Jurkat, Clone E6-1 (cell line): ENCODE measurements at regions not wholly inside any gene's neighbourhood (a gene's known extent, or its start where the extent isn't known, plus 50 kb on each side); places are given as distances from the start of the nearest gene placed in this dataset.

Source experiments
- DNase-seq: peaks from one replicate; pipeline ENCODE4 v3.0.0-alpha.2; 2011; ENCODE audit warnings: low read depth, low spot score
- H3K4me3 ChIP-seq: 2 replicates; pipeline ENCODE4 v1.5.1; 2011; ENCODE audit warnings: mild to moderate bottlenecking, low read length, control low read depth, moderate library complexity

GRCh38 chr11:42075180-42075579 is 615.7 kb upstream of the LRRC4C start:
- no peak for DNase-seq
- H3K4me3 ChIP-seq, result no peak overlapping the region

DNA sequence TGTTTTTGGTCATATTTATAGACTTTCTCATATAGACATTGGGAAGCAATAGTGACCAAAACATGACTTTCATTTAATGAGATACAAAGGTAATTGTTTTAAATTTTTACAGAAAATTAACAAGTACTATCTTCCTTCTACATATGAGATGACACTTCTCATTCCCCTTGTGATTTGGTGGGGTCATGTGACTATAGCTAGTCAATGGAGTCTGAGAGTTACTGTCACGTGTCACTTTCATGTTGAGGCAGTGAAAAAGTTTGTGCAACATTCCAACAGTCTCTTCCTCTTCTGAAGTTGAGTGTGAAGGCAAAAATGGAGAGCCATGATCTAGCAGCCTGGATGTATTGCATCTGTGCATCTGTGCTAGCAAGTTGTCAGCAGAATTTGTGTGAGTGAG is 618.3 kb upstream of the LRRC4C start:
- no peak overlapping the region for H3K4me3 ChIP-seq
- DNase-seq, result no peak

DNA sequence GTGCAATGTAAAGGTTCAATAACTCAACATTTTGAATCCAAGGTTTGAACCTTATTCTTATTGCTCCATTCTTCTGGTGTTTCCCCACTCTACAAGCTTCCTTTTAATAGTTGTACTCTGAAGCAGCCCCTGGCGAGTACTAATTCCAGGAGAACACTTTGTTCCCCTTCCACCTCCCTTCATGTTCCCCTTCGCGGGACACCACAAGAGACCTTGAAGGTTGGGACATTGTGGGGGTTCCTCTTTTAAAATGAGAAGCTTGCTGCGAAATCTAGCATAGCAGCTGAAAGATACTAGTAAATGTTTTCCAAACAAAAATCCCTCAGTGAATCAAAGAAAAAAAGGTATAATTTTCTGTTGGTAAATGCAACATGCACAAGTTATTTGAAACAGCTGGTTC is 626.3 kb upstream of the LRRC4C start:
- no peak overlapping the region for H3K4me3 ChIP-seq
- no peak for DNase-seq

- no peak for DNase-seq
- no peak overlapping the region for H3K4me3 ChIP-seq
Measured at GRCh38 chr11:42093541-42093940, 634.1 kb upstream of the LRRC4C start.

GRCh38 chr11:42098075-42098474 is 638.6 kb upstream of the LRRC4C start:
- no peak overlapping the region for H3K4me3 ChIP-seq

GRCh38 chr11:42112866-42113265 is 653.4 kb upstream of the LRRC4C start:
- H3K4me3 ChIP-seq, result no peak overlapping the region
- DNase-seq, result no peak

More at GRCh38 chr11:42098075-42098474, 638.6 kb upstream of the LRRC4C start:
- DNase-seq, result no peak

- DNase-seq, result no peak
- no peak overlapping the region for H3K4me3 ChIP-seq
Measured at GRCh38 chr11:42114927-42115326, 655.5 kb upstream of the LRRC4C start.

GRCh38 chr11:42138454-42138853 is 679.0 kb upstream of the LRRC4C start:
- no peak overlapping the region for H3K4me3 ChIP-seq
- DNase-seq, result no peak

- DNase-seq, result no peak
- H3K4me3 ChIP-seq, result no peak overlapping the region
Measured at GRCh38 chr11:42145311-42145710, 685.9 kb upstream of the LRRC4C start.

- no peak for DNase-seq
- no peak overlapping the region for H3K4me3 ChIP-seq
Measured at GRCh38 chr11:42161886-42162285, 702.4 kb upstream of the LRRC4C start.

DNA sequence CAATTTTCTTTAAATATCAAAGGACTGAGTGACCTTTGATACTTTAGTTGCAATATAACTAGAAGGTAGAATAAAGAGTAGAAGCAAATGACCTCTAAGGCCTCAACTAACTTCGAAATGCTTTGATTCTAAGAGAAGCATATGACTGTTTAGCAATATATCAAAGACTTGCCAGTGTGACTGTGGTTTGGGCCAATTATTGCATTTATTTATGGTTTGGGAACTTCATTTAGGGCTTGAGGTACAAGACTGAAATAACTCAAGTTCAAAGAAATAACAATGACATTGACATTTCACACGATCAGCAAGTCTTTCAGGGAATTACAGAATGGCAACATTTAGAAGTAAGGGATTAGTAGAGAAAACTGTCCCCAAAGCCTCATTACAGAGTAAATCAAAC is 709.7 kb upstream of the LRRC4C start:
- H3K4me3 ChIP-seq, result no peak overlapping the region
- DNase-seq, result no peak

DNA sequence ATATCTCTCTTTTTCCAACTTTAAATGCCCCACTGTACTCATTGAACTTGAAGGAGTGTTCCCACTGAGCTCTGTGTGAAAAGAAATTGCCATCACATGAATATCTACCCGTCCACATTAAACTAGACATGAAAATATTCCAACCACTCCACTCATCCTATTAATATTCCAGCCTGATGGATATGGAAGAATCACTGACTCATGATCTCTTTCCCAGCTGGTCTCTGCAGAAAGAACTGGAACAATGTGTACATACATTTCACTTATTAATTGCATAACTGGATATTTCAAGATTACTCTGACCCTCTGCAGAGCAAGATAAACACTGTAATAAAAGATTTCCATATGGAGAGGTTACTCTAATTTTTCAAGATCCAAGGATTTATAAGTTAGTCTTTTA is 711.1 kb upstream of the LRRC4C start:
- DNase-seq, result no peak
- H3K4me3 ChIP-seq, result no peak overlapping the region

- no peak overlapping the region for H3K4me3 ChIP-seq
- no peak for DNase-seq
Measured at GRCh38 chr11:42171046-42171445, 711.6 kb upstream of the LRRC4C start.

DNA sequence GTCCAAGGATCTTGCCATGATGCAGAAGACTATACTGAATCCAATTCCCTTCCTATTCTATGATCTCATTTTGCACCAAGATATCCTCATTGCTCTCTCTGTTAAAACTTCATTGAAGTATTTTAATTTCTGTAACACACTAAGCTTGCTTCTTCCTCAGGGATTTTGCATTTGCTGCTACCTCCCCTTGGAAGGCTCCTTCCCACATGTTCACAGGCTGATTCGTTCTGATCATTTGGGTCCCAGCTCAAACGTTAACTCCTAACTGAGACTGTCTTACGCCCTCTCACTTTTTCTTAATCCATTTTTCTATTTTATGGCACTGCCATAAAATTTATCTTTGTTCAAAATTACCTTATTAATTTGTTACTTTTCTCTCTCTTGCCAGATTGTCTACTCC is 713.0 kb upstream of the LRRC4C start:
- no peak overlapping the region for H3K4me3 ChIP-seq
- DNase-seq, result no peak

DNA sequence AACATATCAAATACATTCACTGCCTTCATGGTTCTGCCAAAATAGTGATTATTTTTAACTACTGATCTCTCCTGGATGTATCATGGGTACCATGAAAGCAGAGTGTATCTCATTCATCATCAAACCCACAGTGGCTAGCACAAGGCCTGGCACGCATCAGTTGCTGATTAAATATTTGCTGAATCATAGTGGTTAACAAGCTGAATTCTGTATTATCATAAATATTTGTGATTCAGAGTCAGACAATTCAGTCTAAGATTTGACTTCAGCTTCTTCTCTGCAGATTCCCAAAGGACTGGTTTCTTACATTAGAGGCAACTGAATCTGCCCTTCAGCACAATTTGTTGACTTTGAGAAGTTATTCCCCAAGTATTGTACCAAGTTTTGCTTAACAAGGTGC is 715.8 kb upstream of the LRRC4C start:
- no peak overlapping the region for H3K4me3 ChIP-seq
- DNase-seq, result no peak

DNA sequence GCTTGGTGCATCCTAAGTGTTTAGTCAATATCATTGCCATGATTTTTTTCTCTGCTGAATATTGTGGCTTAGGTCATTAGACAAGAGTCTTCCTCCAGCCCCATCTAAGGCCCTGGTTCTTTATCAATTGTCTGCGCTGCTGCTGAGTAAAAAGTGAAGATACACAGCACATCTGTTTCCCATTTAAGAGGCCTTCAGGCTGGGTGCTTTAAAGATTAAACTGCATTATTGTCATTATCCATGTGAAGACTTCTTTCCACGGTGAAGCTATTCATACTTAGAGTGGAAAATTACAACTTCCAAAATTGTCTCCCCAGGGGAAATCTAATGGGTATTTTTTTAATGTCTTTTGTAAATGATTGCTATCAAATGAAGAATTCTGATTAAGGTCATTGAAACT is 719.8 kb upstream of the LRRC4C start:
- H3K4me3 ChIP-seq, result no peak overlapping the region
- DNase-seq, result no peak

- DNase-seq, result no peak
- no peak overlapping the region for H3K4me3 ChIP-seq
Measured at GRCh38 chr11:42195289-42196013, 736.0 kb upstream of the LRRC4C start.

DNA sequence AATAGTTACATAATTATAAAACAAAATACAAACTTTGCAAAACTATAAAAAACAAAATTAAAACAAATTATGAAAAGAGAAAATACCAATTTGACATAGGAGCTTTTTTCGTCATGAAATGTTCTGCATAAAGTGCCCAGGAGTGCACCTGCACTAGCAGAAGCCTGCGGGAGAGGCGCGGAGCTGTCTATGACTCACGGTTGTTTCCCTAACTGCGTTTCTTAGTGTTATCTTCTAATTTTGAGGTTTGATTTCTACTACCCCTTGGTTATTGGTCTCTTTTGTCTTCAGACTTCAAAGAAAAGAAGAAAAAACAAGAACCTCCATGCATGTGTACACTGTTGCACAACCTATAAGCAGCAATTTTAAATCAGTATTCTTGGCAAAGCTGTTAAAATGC is 740.9 kb upstream of the LRRC4C start:
- no peak overlapping the region for H3K4me3 ChIP-seq
- DNase-seq, result peak; percentile 51

- no peak overlapping the region for H3K4me3 ChIP-seq
- no peak for DNase-seq
Measured at GRCh38 chr11:42201603-42202148, 742.2 kb upstream of the LRRC4C start.

DNA sequence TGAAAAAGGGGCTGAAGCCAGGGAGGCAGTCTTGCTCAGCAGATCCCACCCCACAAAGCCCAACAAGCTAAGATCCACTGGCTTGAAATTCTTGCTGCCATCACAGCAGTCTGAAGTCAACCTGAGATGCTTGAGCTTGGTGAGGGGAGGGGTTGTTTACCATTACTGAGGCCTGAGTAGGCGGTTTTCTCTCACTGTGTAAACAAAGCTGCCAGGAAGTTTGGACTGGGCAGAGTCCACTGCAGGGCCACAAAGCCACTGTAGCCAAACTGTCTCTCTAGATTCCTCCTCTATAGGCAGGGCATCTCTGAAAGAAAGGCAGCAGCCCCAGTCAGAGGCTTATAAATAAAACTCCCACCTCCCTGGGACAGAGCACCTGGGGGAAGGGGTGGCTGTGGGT is 746.1 kb upstream of the LRRC4C start:
- H3K4me3 ChIP-seq, result no peak overlapping the region
- DNase-seq, result no peak

GRCh38 chr11:42225664-42226063 is 766.2 kb upstream of the LRRC4C start:
- DNase-seq, result no peak
- no peak overlapping the region for H3K4me3 ChIP-seq
